ENCODE measurements at regions not wholly inside any gene's neighbourhood (a gene's known extent, or its start where the extent isn't known, plus 50 kb on each side); places are given as distances from the start of the nearest gene placed in this dataset.

DNA sequence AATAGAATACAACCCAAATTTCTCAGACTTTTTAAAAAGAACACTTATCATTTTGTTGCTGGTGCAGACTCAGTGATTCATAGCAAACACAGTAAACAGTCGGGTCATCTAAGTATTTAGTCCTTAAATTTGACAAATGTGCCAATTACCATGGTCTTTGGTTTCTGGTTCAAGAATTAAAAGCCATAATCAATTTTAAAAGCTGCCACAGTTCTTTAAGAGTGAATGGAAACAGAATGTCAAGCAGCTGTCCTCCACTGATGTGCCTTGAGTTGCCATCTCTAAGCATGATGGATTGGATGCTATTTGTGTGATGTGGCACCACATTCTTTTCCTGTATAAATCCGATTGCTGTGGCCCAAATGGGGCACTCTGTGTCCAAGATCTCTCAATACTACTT lies 67.2 kb upstream of the MLIP start:
- Histone ChIP-seq H3K9me1 (ENCODE audit: insufficient read depth, low read length) (no peaks in the 10 kb centered on the region), H2BK5ac (ENCODE audit: low read depth, low read length, poor library complexity, severe bottlenecking) (no peak overlapping the region), H3K4ac (ENCODE audit: low read depth, low read length) (no peak overlapping the region), H3K27ac (ENCODE audit: insufficient read depth, low read length) (no peak overlapping the region), H2AK5ac (ENCODE audit: low read depth, low read length) (no peak overlapping the region), H4K91ac (ENCODE audit: insufficient read depth, low read depth, low read length) (no peak overlapping the region), H3K14ac (replicated peaks; ENCODE audit: low read depth, low read length) (no peak overlapping the region), H3K56ac (ENCODE audit: extremely low read depth, insufficient read depth, low read length) (no peak overlapping the region), H3K23ac (ENCODE audit: low read depth, low read length) (no peak overlapping the region), H2BK20ac (ENCODE audit: low read depth, low read length) (no peak overlapping the region), H2BK15ac (ENCODE audit: low read depth, low read length) (no peak overlapping the region), H3K18ac (ENCODE audit: low read depth, low read length) (no peak overlapping the region), H3K27me3 (ENCODE audit: control insufficient read depth, insufficient read depth, low read length) (no peaks in the 10 kb centered on the region), H2AFZ (replicated peaks; ENCODE audit: low read length, poor library complexity) (no peak overlapping the region), H4K20me1 (ENCODE audit: insufficient read depth, low read length) (no peaks in the 10 kb centered on the region), H3K4me3 (ENCODE audit: insufficient read depth, low read depth, low read length) (no peak overlapping the region), H3K79me1 (ENCODE audit: low read depth in 1 of 2, low read length in 2 of 2) (no peaks in the 10 kb centered on the region), H3K36me3 (ENCODE audit: control insufficient read depth, insufficient read depth, low read length) (no peaks in the 10 kb centered on the region), H2BK120ac (ENCODE audit: low read depth, low read length) (no peak overlapping the region), H3K4me1 (ENCODE audit: control insufficient read depth, insufficient read depth, low read length) (no peaks in the 10 kb centered on the region), H3K9me3 (ENCODE audit: control insufficient read depth, insufficient read depth, low read length) (no peaks in the 10 kb centered on the region), H4K5ac (ENCODE audit: low read depth, low read length) (no peak overlapping the region), H4K8ac (ENCODE audit: low read depth in 2 of 2, low read length in 2 of 2) (no peak overlapping the region), H2AK9ac (replicated peaks; ENCODE audit: low read depth, low read length, poor library complexity) (no peak overlapping the region), H3K9ac (ENCODE audit: low read depth, low read length) (no peak overlapping the region), H3K4me2 (ENCODE audit: low read depth, low read length) (no peak overlapping the region)
- ATAC-seq (ENCODE audit: low read depth), result no peak
- WGBS, 2 experiments (ENCODE audit: extremely low coverage in 2 of 2, insufficient read length in 1 of 2), result no CpG with 5 or more reads among the region's 2 CpGs
- in situ Hi-C loops (cut with MboI; ENCODE audit: low sequenced_read_pairs) (no loop called here), intact Hi-C loops (cut with micrococcal nuclease) (no loop called here), dilution Hi-C loops (cut with HindIII; ENCODE audit: low sequenced_read_pairs, unreplicated experiment) (no loop called here)
- no peak for DNase-seq
- TF ChIP-seq BHLHE40 (IDR thresholded peaks at IDR 0.05; ENCODE audit: low read depth, low read length) (no peak), MXI1 (IDR thresholded peaks at IDR 0.05; ENCODE audit: borderline replicate concordance, low read depth, low read length) (no peak), CHD1 (IDR thresholded peaks at IDR 0.05; ENCODE audit: low read depth, low read length) (no peak), NFE2L2 (IDR thresholded peaks at IDR 0.05; ENCODE audit: low read depth, low read length) (no peak), SMC3 (IDR thresholded peaks at IDR 0.05; ENCODE audit: low read depth, low read length) (no peak), RFX5 (IDR thresholded peaks at IDR 0.05; ENCODE audit: low read depth, low read length) (no peak), FOS (IDR thresholded peaks at IDR 0.05; ENCODE audit: low read depth, low read length) (no peak), RAD21 (IDR thresholded peaks at IDR 0.05; ENCODE audit: low read length) (no peak), POLR2A (IDR thresholded peaks at IDR 0.05; ENCODE audit: low read depth, low read length) (no peak)
- TF ChIP-seq, protein P1, sequence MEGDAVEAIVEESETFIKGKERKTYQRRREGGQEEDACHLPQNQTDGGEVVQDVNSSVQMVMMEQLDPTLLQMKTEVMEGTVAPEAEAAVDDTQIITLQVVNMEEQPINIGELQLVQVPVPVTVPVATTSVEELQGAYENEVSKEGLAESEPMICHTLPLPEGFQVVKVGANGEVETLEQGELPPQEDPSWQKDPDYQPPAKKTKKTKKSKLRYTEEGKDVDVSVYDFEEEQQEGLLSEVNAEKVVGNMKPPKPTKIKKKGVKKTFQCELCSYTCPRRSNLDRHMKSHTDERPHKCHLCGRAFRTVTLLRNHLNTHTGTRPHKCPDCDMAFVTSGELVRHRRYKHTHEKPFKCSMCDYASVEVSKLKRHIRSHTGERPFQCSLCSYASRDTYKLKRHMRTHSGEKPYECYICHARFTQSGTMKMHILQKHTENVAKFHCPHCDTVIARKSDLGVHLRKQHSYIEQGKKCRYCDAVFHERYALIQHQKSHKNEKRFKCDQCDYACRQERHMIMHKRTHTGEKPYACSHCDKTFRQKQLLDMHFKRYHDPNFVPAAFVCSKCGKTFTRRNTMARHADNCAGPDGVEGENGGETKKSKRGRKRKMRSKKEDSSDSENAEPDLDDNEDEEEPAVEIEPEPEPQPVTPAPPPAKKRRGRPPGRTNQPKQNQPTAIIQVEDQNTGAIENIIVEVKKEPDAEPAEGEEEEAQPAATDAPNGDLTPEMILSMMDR (conservative IDR thresholded peaks at IDR 0.05; ENCODE audit: low read depth, low read length), result no peak
- TF ChIP-seq, protein P2, sequence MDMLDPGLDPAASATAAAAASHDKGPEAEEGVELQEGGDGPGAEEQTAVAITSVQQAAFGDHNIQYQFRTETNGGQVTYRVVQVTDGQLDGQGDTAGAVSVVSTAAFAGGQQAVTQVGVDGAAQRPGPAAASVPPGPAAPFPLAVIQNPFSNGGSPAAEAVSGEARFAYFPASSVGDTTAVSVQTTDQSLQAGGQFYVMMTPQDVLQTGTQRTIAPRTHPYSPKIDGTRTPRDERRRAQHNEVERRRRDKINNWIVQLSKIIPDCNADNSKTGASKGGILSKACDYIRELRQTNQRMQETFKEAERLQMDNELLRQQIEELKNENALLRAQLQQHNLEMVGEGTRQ (IDR thresholded peaks at IDR 0.05; ENCODE audit: low read depth, low read length), result no peak
- ChIA-PET CTCF (no interaction called here), POLR2A (ENCODE audit: unreplicated experiment) (no interaction called here)
- no TSS peak for BruUV-seq (replicated peaks)

Measured in IMR-90 (cell line).